ENCODE measurements at regions not wholly inside any gene's neighbourhood (a gene's known extent, or its start where the extent isn't known, plus 50 kb on each side); places are given as distances from the start of the nearest gene placed in this dataset.
"Not testable (repeated sequence)": the region's sequence is repeated elsewhere in the genome, so short reads cannot be mapped to it uniquely, and the experiment has no call there.

GRCh38 chr2:145753041-145753608 is 1233.2 kb upstream of the ZEB2 start:
- FAIRE-seq, result no peak

GRCh38 chr2:145752091-145752806 is 1232.3 kb upstream of the ZEB2 start:
- FAIRE-seq, result no peak

- FAIRE-seq, result no peak
These were observed 1231.7 kb upstream of the ZEB2 start for GRCh38 chr2:145751629-145752028.

GRCh38 chr2:145751155-145751554 is 1231.2 kb upstream of the ZEB2 start:
- FAIRE-seq, result no peak

GRCh38 chr2:145750612-145751011 is 1230.7 kb upstream of the ZEB2 start:
- FAIRE-seq, result no peak

GRCh38 chr2:145750144-145750543 is 1230.2 kb upstream of the ZEB2 start:
- no peak for FAIRE-seq

GRCh38 chr2:145749556-145749955 is 1229.6 kb upstream of the ZEB2 start:
- FAIRE-seq, result no peak

GRCh38 chr2:145748927-145749326 is 1229.0 kb upstream of the ZEB2 start:
- no peak for FAIRE-seq

GRCh38 chr2:145747715-145748114 is 1227.8 kb upstream of the ZEB2 start:
- FAIRE-seq, result no peak

- not testable (repeated sequence) for FAIRE-seq
These were observed 1225.4 kb upstream of the ZEB2 start for GRCh38 chr2:145745387-145745721.

- FAIRE-seq, result no peak
These were observed 1224.8 kb upstream of the ZEB2 start for GRCh38 chr2:145744541-145745386.

- no peak for FAIRE-seq
These were observed 1223.1 kb upstream of the ZEB2 start for GRCh38 chr2:145743011-145743410.

GRCh38 chr2:145741636-145742035 is 1221.7 kb upstream of the ZEB2 start:
- FAIRE-seq, result no peak

- no peak for FAIRE-seq
These were observed 1221.3 kb upstream of the ZEB2 start for GRCh38 chr2:145741181-145741580.

GRCh38 chr2:145740302-145740701 is 1220.4 kb upstream of the ZEB2 start:
- no peak for FAIRE-seq

- no peak for FAIRE-seq
These were observed 1219.8 kb upstream of the ZEB2 start for GRCh38 chr2:145739681-145740080.

GRCh38 chr2:145736871-145737270 is 1217.0 kb upstream of the ZEB2 start:
- FAIRE-seq, result no peak

GRCh38 chr2:145731467-145731866 is 1211.5 kb upstream of the ZEB2 start:
- FAIRE-seq, result no peak

- no peak for FAIRE-seq
These were observed 1210.3 kb upstream of the ZEB2 start for GRCh38 chr2:145729993-145730770.

- no peak for FAIRE-seq
These were observed 1209.6 kb upstream of the ZEB2 start for GRCh38 chr2:145729481-145729880.

GRCh38 chr2:145728511-145728910 is 1208.6 kb upstream of the ZEB2 start:
- FAIRE-seq, result no peak

- FAIRE-seq, result no peak
These were observed 1206.0 kb upstream of the ZEB2 start for GRCh38 chr2:145725876-145726275.

- FAIRE-seq, result no peak
These were observed 1204.5 kb upstream of the ZEB2 start for GRCh38 chr2:145724311-145724898.

Data from G401.6 (cell line).